NCI-H345 treated with DMSO at 0.1 percent for 48 hours (cell line): ENCODE measurements at regions not wholly inside any gene's neighbourhood (a gene's known extent, or its start where the extent isn't known, plus 50 kb on each side); places are given as distances from the start of the nearest gene placed in this dataset.

Experiments
- DNase-seq: peaks from one replicate; lab custom pipeline; 2025; ENCODE audit not compliant: unreplicated experiment; lab: John Stamatoyannopoulos, UW

GRCh38 chr9:88077071-88077617 is 61.1 kb downstream of the SPATA31C2 start:
- no peak for DNase-seq

GRCh38 chr9:88076286-88077070 is 61.8 kb downstream of the SPATA31C2 start:
- DNase-seq: peak; percentile 50

GRCh38 chr9:88075966-88076285 is 62.3 kb downstream of the SPATA31C2 start:
- peak; percentile 37 for DNase-seq

GRCh38 chr9:88075506-88075905 is 62.8 kb downstream of the SPATA31C2 start:
- no peak for DNase-seq

- no peak for DNase-seq
These were observed 63.3 kb downstream of the SPATA31C2 start for GRCh38 chr9:88074931-88075330.

- no peak for DNase-seq
These were observed 65.4 kb downstream of the SPATA31C2 start for GRCh38 chr9:88072831-88073375.

GRCh38 chr9:88071331-88071730 is 66.9 kb downstream of the SPATA31C2 start:
- DNase-seq: no peak

GRCh38 chr9:88065619-88066018 is 72.7 kb downstream of the SPATA31C2 start:
- DNase-seq: no peak

GRCh38 chr9:88064554-88064953 is 73.7 kb downstream of the SPATA31C2 start:
- DNase-seq: no peak

- DNase-seq: no peak
These were observed 77.5 kb downstream of the SPATA31C2 start for GRCh38 chr9:88060746-88061145.

GRCh38 chr9:88059469-88059868 is 78.8 kb downstream of the SPATA31C2 start:
- DNase-seq: no peak

GRCh38 chr9:88056876-88057275 is 81.4 kb downstream of the SPATA31C2 start:
- DNase-seq: no peak

- no peak for DNase-seq
These were observed 79.6 kb upstream of the CDK20 start for GRCh38 chr9:88053856-88054501.

GRCh38 chr9:88052321-88052965 is 78.1 kb upstream of the CDK20 start:
- DNase-seq: no peak

GRCh38 chr9:88051138-88051537 is 76.8 kb upstream of the CDK20 start:
- no peak for DNase-seq

- DNase-seq: no peak
These were observed 75.5 kb upstream of the CDK20 start for GRCh38 chr9:88049677-88050307.

- no peak for DNase-seq
These were observed 72.2 kb upstream of the CDK20 start for GRCh38 chr9:88046542-88046941.

GRCh38 chr9:88045686-88046085 is 71.4 kb upstream of the CDK20 start:
- DNase-seq: no peak

GRCh38 chr9:88044200-88044599 is 69.9 kb upstream of the CDK20 start:
- DNase-seq: no peak

- DNase-seq: no peak
These were observed 69.3 kb upstream of the CDK20 start for GRCh38 chr9:88043647-88044046.

- no peak for DNase-seq
These were observed 67.1 kb upstream of the CDK20 start for GRCh38 chr9:88041447-88041846.
